MM.1S (cell line): ENCODE measurements at regions not wholly inside any gene's neighbourhood (a gene's known extent, or its start where the extent isn't known, plus 50 kb on each side); places are given as distances from the start of the nearest gene placed in this dataset.

Source experiments
- DNase-seq: peaks from one replicate; pipeline ENCODE4 v3.0.0-alpha.2; 2015
- H2AFZ ChIP-seq: fragments of 300-600 bp; sonication (generic); 2 replicates; pipeline ENCODE4 v1.6.0; 2016; ENCODE audit warnings: antibody characterized with exemption, low read length
- H3F3A ChIP-seq: fragments of 300-600 bp; sonication (generic); 2 replicates; pipeline ENCODE4 v1.6.1; 2016; ENCODE audit warnings: mild to moderate bottlenecking, antibody characterized with exemption, low read length, moderate library complexity, mixed read lengths; ENCODE audit not compliant: insufficient read depth
- H3K27ac ChIP-seq: fragments of 300-600 bp; sonication (generic); 2 replicates; pipeline ENCODE4 v1.5.1; 2016; ENCODE audit warnings: mild to moderate bottlenecking, low read length
- H3K27me3 ChIP-seq: fragments of 300-600 bp; sonication (generic); replicated peaks from 2 replicates; pipeline ENCODE4 v1.6.0; 2016; ENCODE audit warnings: low read length; ENCODE audit not compliant: insufficient read depth
- H3K36me3 ChIP-seq: fragments of 300-600 bp; sonication (generic); replicated peaks from 2 replicates; pipeline ENCODE4 v1.6.1; 2016; ENCODE audit warnings: mild to moderate bottlenecking, low read length, mixed read lengths; ENCODE audit not compliant: insufficient read depth
- H3K4me1 ChIP-seq: fragments of 300-600 bp; sonication (generic); 2 replicates; pipeline ENCODE4 v1.6.1; 2016; ENCODE audit warnings: low read length, mixed read lengths
- H3K4me2 ChIP-seq: fragments of 300-600 bp; sonication (generic); 2 replicates; pipeline ENCODE4 v1.6.0; 2016; ENCODE audit warnings: low read depth, low read length
- H3K4me3 ChIP-seq: fragments of 300-600 bp; sonication (generic); 2 replicates; pipeline ENCODE4 v1.5.1; 2016; ENCODE audit warnings: low read length, mixed read lengths
- H3K79me2 ChIP-seq: fragments of 300-600 bp; sonication (generic); 2 replicates; pipeline ENCODE4 v1.6.1; 2016; ENCODE audit warnings: mixed run types, low read length, mixed read lengths
- H3K9ac ChIP-seq: fragments of 300-600 bp; sonication (generic); 2 replicates; pipeline ENCODE4 v1.6.1; 2016; ENCODE audit warnings: low read length, mixed read lengths
- H3K9me2 ChIP-seq: fragments of 300-600 bp; sonication (generic); replicated peaks from 2 replicates; pipeline ENCODE4 v1.6.1; 2016; ENCODE audit warnings: mild to moderate bottlenecking, low read length, mixed read lengths; ENCODE audit not compliant: insufficient read depth
- H3K9me3 ChIP-seq: fragments of 300-600 bp; sonication (generic); replicated peaks from 2 replicates; pipeline ENCODE4 v1.6.1; 2016; ENCODE audit warnings: mild to moderate bottlenecking, low read length, mixed read lengths; ENCODE audit not compliant: insufficient read depth
- H4K20me1 ChIP-seq: fragments of 300-600 bp; sonication (generic); 2 replicates; pipeline ENCODE4 v1.6.1; 2016; ENCODE audit warnings: mild to moderate bottlenecking, low read length, moderate library complexity, mixed read lengths; ENCODE audit not compliant: insufficient read depth
- CTCF ChIP-seq: fragments of 300-600 bp; sonication (generic); IDR thresholded peaks from 2 replicates; pipeline ENCODE4 v1.5.1; 2016; ENCODE audit warnings: antibody characterized with exemption, low read length, mixed read lengths
- EZH2 ChIP-seq: fragments of 300-600 bp; sonication (generic); optimal IDR thresholded peaks from 2 replicates; pipeline ENCODE3; 2017; ENCODE audit warnings: low read depth, mild to moderate bottlenecking, antibody characterized with exemption, low read length, mixed read lengths
- EZH2phosphoT487 ChIP-seq: fragments of 300-600 bp; sonication (generic); IDR thresholded peaks from 2 replicates; pipeline ENCODE4 v1.6.1; 2018; ENCODE audit warnings: antibody characterized with exemption, low read length

- Histone ChIP-seq H3F3A (no peaks in the 10 kb centered on the region), H3K79me2 (no peaks in the 10 kb centered on the region), H3K4me2 (no peak overlapping the region), H3K9me3 (no peaks in the 10 kb centered on the region), H3K9ac (no peak overlapping the region), H3K9me2 (no peaks in the 10 kb centered on the region), H3K27ac (no peak overlapping the region), H3K36me3 (no peaks in the 10 kb centered on the region), H2AFZ (no peak overlapping the region), H3K27me3 (no peaks in the 10 kb centered on the region), H4K20me1 (no peaks in the 10 kb centered on the region), H3K4me1 (no peaks in the 10 kb centered on the region), H3K4me3 (no peak overlapping the region)
- DNase-seq, result no peak
- TF ChIP-seq EZH2phosphoT487 (no peak), EZH2 (no peak), CTCF (no peak)
Measured at GRCh38 chr2:145067549-145068030, 547.7 kb upstream of the ZEB2 start.

- H3K79me2 ChIP-seq, result no peaks in the 10 kb centered on the region
- H2AFZ ChIP-seq, result no peak overlapping the region
- H3F3A ChIP-seq, result no peaks in the 10 kb centered on the region
- no peak for TF ChIP-seq CTCF
- TF ChIP-seq EZH2, result no peak
- TF ChIP-seq EZH2phosphoT487, result no peak
- no peaks in the 10 kb centered on the region for H3K9me2 ChIP-seq
- no peak overlapping the region for H3K4me3 ChIP-seq
- no peak overlapping the region for H3K27ac ChIP-seq
- H3K9ac ChIP-seq, result no peak overlapping the region
- no peaks in the 10 kb centered on the region for H4K20me1 ChIP-seq
- H3K27me3 ChIP-seq, result no peaks in the 10 kb centered on the region
- H3K9me3 ChIP-seq, result no peaks in the 10 kb centered on the region
- H3K4me1 ChIP-seq, result no peaks in the 10 kb centered on the region
- DNase-seq, result no peak
- no peaks in the 10 kb centered on the region for H3K36me3 ChIP-seq
- no peak overlapping the region for H3K4me2 ChIP-seq
Measured at GRCh38 chr2:145066856-145067548, 547.1 kb upstream of the ZEB2 start.

- H3K4me3 ChIP-seq, result no peak overlapping the region
- H3K79me2 ChIP-seq, result no peaks in the 10 kb centered on the region
- no peaks in the 10 kb centered on the region for H3K27me3 ChIP-seq
- no peaks in the 10 kb centered on the region for H4K20me1 ChIP-seq
- H3K4me1 ChIP-seq, result no peaks in the 10 kb centered on the region
- H3K4me2 ChIP-seq, result no peak overlapping the region
- DNase-seq, result no peak
- no peak overlapping the region for H3K27ac ChIP-seq
- no peaks in the 10 kb centered on the region for H3K9me2 ChIP-seq
- H2AFZ ChIP-seq, result no peak overlapping the region
- TF ChIP-seq EZH2phosphoT487, result no peak
- TF ChIP-seq EZH2, result no peak
- no peak for TF ChIP-seq CTCF
- no peaks in the 10 kb centered on the region for H3F3A ChIP-seq
- no peak overlapping the region for H3K9ac ChIP-seq
- H3K9me3 ChIP-seq, result no peaks in the 10 kb centered on the region
- H3K36me3 ChIP-seq, result no peaks in the 10 kb centered on the region
Measured at GRCh38 chr2:145066151-145066661, 546.3 kb upstream of the ZEB2 start.
